ENCODE measurements at regions not wholly inside any gene's neighbourhood (a gene's known extent, or its start where the extent isn't known, plus 50 kb on each side); places are given as distances from the start of the nearest gene placed in this dataset.

DNA sequence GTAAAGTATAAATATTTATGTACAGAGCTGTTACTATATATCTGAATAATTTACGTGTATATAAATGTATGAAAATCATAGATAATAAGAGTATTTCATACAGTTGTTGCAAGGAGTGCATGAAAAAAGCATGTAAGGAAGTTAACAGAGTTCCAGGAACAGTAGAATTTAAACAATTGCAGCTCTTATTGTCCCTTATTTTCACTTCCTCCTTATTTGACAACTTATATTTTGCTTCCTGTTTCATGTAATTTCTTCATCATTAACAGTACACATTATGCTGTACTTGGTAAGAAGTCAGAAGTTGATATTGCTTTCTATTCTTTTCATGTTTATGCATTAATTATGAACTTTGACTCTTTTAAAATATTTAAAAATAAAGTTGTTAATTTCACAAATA lies 681.5 kb downstream of the LRRIQ3 start:
- Histone ChIP-seq H3K4me3 (ENCODE audit: low read depth, low read length) (no peak overlapping the region), H3K27me3 (ENCODE audit: control insufficient read depth, insufficient read depth, low read length) (no peaks in the 10 kb centered on the region), H3K27ac (ENCODE audit: low read depth, low read length) (no peak overlapping the region), H3K9me3 (ENCODE audit: control insufficient read depth, insufficient read depth, low read length) (no peaks in the 10 kb centered on the region)
- ChIA-PET CTCF (no interaction called here), POLR2A (no interaction called here)
- TF ChIP-seq, protein P1, sequence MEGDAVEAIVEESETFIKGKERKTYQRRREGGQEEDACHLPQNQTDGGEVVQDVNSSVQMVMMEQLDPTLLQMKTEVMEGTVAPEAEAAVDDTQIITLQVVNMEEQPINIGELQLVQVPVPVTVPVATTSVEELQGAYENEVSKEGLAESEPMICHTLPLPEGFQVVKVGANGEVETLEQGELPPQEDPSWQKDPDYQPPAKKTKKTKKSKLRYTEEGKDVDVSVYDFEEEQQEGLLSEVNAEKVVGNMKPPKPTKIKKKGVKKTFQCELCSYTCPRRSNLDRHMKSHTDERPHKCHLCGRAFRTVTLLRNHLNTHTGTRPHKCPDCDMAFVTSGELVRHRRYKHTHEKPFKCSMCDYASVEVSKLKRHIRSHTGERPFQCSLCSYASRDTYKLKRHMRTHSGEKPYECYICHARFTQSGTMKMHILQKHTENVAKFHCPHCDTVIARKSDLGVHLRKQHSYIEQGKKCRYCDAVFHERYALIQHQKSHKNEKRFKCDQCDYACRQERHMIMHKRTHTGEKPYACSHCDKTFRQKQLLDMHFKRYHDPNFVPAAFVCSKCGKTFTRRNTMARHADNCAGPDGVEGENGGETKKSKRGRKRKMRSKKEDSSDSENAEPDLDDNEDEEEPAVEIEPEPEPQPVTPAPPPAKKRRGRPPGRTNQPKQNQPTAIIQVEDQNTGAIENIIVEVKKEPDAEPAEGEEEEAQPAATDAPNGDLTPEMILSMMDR (IDR thresholded peaks at IDR 0.05; ENCODE audit: low read depth, low read length) = no peak
- DNase-seq (ENCODE audit: low read depth, low spot score) = no peak

- ChIA-PET POLR2A (no interaction called here), CTCF (no interaction called here)
- H3K27me3 ChIP-seq (ENCODE audit: control insufficient read depth, insufficient read depth, low read length) = no peaks in the 10 kb centered on the region
- H3K27ac ChIP-seq (ENCODE audit: low read depth, low read length) = no peak overlapping the region
- no peak for DNase-seq (ENCODE audit: low read depth, low spot score)
- TF ChIP-seq, protein P1 (IDR thresholded peaks at IDR 0.05; ENCODE audit: low read depth, low read length) = no peak
- H3K9me3 ChIP-seq (ENCODE audit: control insufficient read depth, insufficient read depth, low read length) = no peaks in the 10 kb centered on the region
- H3K4me3 ChIP-seq (ENCODE audit: low read depth, low read length) = no peak overlapping the region
These were observed 686.9 kb downstream of the LRRIQ3 start for GRCh38 chr1:73511038-73511437.

DNA sequence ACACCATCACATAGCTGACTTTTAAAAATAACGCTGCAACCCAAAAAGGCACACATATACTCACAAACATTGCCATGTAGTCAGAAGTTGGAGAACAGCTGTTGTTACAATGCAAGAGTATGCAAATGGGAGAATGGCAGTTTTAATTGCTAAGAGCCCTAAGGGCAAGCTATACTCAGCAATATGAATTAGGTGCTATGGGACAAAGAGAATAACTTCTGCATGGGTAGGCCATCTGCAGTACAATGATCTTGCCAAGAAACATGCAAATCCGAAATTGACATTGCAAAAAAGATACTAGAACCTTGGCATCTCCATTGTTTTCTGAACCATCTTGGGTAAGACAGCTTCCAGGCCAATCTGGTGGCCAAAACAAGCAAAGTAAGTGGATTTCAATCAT lies 697.8 kb downstream of the LRRIQ3 start:
- peaks cover 3% of the 10 kb centered on the region; the same call in 1 of the 2 replicates for H3K9me3 ChIP-seq (ENCODE audit: control insufficient read depth, insufficient read depth, low read length)
- TF ChIP-seq, protein P1 (IDR thresholded peaks at IDR 0.05; ENCODE audit: low read depth, low read length) = no peak
- no peak for DNase-seq (ENCODE audit: low read depth, low spot score)
- no peaks in the 10 kb centered on the region for H3K27me3 ChIP-seq (ENCODE audit: control insufficient read depth, insufficient read depth, low read length)
- POLR2A ChIA-PET = no interaction called here
- CTCF ChIA-PET = no interaction called here
- H3K4me3 ChIP-seq (ENCODE audit: low read depth, low read length) = no peak overlapping the region
- H3K27ac ChIP-seq (ENCODE audit: low read depth, low read length) = no peak overlapping the region

- Histone ChIP-seq H3K27ac (ENCODE audit: low read depth, low read length) (no peak overlapping the region), H3K9me3 (ENCODE audit: control insufficient read depth, insufficient read depth, low read length) (peaks cover 3% of the 10 kb centered on the region; the same call in 1 of the 2 replicates), H3K4me3 (ENCODE audit: low read depth, low read length) (no peak overlapping the region), H3K27me3 (ENCODE audit: control insufficient read depth, insufficient read depth, low read length) (no peaks in the 10 kb centered on the region)
- ChIA-PET CTCF (no interaction called here), POLR2A (no interaction called here)
- DNase-seq (ENCODE audit: low read depth, low spot score) = no peak
- TF ChIP-seq, protein P1 (IDR thresholded peaks at IDR 0.05; ENCODE audit: low read depth, low read length) = no peak
These were observed 698.3 kb downstream of the LRRIQ3 start for GRCh38 chr1:73499671-73500070.

DNA sequence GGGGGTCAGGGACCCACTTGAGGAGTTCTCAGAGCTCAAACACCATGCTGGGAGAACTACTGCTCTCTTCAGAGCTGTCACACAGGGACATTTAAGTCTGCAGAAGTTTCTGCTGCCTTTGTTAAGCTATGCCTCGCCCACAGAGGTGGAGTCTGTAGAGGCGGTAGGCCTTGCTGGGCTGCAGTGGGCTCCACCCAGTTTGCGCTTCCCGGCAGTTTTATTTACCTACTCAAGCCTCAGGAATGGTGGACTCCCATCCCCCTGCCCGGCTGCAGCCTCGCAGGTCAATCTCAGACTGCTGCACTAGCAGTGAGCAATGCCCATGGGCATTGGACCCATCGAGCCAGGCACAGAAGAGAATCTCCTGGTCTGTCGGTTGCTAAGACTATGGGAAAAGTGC lies 706.4 kb downstream of the LRRIQ3 start:
- H3K27me3 ChIP-seq (ENCODE audit: control insufficient read depth, insufficient read depth, low read length) = no peaks in the 10 kb centered on the region
- DNase-seq (ENCODE audit: low read depth, low spot score) = no peak
- peaks cover 13% of the 10 kb centered on the region for H3K9me3 ChIP-seq (ENCODE audit: control insufficient read depth, insufficient read depth, low read length)
- H3K27ac ChIP-seq (ENCODE audit: low read depth, low read length) = no peak overlapping the region
- TF ChIP-seq, protein P1 (IDR thresholded peaks at IDR 0.05; ENCODE audit: low read depth, low read length) = no peak
- ChIA-PET POLR2A (no interaction called here), CTCF (no interaction called here)
- no peak overlapping the region for H3K4me3 ChIP-seq (ENCODE audit: low read depth, low read length)
